ENCODE measurements at regions not wholly inside any gene's neighbourhood (a gene's known extent, or its start where the extent isn't known, plus 50 kb on each side); places are given as distances from the start of the nearest gene placed in this dataset.
"Not testable (repeated sequence)": the region's sequence is repeated elsewhere in the genome, so short reads cannot be mapped to it uniquely, and the experiment has no call there.

DNA sequence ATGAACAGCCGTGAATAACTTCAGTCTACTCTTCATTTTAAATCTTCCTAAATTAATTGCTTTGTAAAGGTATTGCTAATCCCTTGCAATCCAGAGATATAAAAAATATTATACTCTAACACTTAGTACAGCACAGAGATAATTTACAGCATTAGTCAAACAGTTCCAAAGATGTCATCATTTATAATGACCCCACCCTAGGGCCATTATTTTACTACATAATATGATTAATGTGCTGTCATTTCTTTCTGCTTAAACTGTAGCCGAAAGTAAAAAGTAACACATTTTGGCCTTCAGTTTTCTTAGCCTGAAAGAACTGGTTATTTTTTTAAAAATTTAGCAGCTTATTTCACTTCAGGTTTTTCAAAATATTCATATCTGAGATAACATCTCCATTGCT lies 256.3 kb upstream of the RFC3 start:
- Histone ChIP-seq H3K9me3 (ENCODE audit: low read length) (no peaks in the 10 kb centered on the region), H2AFZ (ENCODE audit: low read depth, low read length) (no peak overlapping the region), H3K79me2 (replicated peaks; ENCODE audit: insufficient read depth, low read length) (no peaks in the 10 kb centered on the region), H4K20me1 (ENCODE audit: insufficient read depth) (no peaks in the 10 kb centered on the region), H3K27me3 (ENCODE audit: insufficient read depth, low read depth, low read length) (no peaks in the 10 kb centered on the region), H3F3A (ENCODE audit: insufficient read depth, low read length, poor library complexity, severe bottlenecking) (no peaks in the 10 kb centered on the region), H3K27ac (ENCODE audit: low read length) (no peak overlapping the region), H3K9me2 (ENCODE audit: insufficient read depth, low read length) (no peaks in the 10 kb centered on the region), H3K9ac (ENCODE audit: low read length) (no peak overlapping the region), H3K4me2 (ENCODE audit: low read length) (no peak overlapping the region), H3K36me3 (ENCODE audit: insufficient read depth, low read length) (no peaks in the 10 kb centered on the region), H3K4me3 (ENCODE audit: low read length) (no peak overlapping the region)
- no peak for TF ChIP-seq MXI1 (conservative IDR thresholded peaks at IDR 0.05; ENCODE audit: poor library complexity, severe bottlenecking)
- no peak for TF ChIP-seq POLR2AphosphoS5 (IDR thresholded peaks at IDR 0.05)
- TF ChIP-seq, protein P1, sequence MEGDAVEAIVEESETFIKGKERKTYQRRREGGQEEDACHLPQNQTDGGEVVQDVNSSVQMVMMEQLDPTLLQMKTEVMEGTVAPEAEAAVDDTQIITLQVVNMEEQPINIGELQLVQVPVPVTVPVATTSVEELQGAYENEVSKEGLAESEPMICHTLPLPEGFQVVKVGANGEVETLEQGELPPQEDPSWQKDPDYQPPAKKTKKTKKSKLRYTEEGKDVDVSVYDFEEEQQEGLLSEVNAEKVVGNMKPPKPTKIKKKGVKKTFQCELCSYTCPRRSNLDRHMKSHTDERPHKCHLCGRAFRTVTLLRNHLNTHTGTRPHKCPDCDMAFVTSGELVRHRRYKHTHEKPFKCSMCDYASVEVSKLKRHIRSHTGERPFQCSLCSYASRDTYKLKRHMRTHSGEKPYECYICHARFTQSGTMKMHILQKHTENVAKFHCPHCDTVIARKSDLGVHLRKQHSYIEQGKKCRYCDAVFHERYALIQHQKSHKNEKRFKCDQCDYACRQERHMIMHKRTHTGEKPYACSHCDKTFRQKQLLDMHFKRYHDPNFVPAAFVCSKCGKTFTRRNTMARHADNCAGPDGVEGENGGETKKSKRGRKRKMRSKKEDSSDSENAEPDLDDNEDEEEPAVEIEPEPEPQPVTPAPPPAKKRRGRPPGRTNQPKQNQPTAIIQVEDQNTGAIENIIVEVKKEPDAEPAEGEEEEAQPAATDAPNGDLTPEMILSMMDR (IDR thresholded peaks at IDR 0.05; ENCODE audit: poor library complexity, severe bottlenecking), result no peak
- no peak for TF ChIP-seq RAD21 (conservative IDR thresholded peaks at IDR 0.05)
- TF ChIP-seq TAF1 (IDR thresholded peaks at IDR 0.05; ENCODE audit: low read depth), result no peak
- TF ChIP-seq SMC3 (conservative IDR thresholded peaks at IDR 0.05; ENCODE audit: poor library complexity), result no peak
- TF ChIP-seq EP300 (conservative IDR thresholded peaks at IDR 0.05; ENCODE audit: poor library complexity, severe bottlenecking), result no peak
- TF ChIP-seq EZH2 (IDR thresholded peaks at IDR 0.05; ENCODE audit: borderline replicate concordance, insufficient read depth, low read length, poor library complexity, severe bottlenecking), result no peak
- TF ChIP-seq, protein P2, sequence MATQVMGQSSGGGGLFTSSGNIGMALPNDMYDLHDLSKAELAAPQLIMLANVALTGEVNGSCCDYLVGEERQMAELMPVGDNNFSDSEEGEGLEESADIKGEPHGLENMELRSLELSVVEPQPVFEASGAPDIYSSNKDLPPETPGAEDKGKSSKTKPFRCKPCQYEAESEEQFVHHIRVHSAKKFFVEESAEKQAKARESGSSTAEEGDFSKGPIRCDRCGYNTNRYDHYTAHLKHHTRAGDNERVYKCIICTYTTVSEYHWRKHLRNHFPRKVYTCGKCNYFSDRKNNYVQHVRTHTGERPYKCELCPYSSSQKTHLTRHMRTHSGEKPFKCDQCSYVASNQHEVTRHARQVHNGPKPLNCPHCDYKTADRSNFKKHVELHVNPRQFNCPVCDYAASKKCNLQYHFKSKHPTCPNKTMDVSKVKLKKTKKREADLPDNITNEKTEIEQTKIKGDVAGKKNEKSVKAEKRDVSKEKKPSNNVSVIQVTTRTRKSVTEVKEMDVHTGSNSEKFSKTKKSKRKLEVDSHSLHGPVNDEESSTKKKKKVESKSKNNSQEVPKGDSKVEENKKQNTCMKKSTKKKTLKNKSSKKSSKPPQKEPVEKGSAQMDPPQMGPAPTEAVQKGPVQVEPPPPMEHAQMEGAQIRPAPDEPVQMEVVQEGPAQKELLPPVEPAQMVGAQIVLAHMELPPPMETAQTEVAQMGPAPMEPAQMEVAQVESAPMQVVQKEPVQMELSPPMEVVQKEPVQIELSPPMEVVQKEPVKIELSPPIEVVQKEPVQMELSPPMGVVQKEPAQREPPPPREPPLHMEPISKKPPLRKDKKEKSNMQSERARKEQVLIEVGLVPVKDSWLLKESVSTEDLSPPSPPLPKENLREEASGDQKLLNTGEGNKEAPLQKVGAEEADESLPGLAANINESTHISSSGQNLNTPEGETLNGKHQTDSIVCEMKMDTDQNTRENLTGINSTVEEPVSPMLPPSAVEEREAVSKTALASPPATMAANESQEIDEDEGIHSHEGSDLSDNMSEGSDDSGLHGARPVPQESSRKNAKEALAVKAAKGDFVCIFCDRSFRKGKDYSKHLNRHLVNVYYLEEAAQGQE (IDR thresholded peaks at IDR 0.05; ENCODE audit: borderline replicate concordance), result no peak

DNA sequence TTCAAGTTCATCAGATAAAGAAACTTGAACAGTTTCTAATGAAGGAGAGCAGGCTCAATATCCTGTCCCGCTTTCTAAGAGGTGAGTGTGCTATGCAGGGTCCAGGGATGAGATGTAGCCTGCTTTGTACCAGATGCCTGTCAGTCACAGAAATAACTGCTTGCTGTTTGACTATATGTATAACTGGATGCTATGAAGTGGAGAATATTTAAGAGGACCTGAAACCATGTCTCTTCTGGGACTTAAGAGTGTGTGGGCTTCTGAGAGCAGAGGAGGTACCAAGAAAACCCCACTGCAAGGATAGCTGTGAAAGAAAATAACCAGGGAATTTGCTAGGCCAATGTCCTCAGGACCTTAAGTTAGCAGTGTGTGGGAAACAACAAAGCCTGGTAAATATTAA lies 246.3 kb upstream of the RFC3 start:
- Histone ChIP-seq H3K4me2 (ENCODE audit: low read length) (no peak overlapping the region), H4K20me1 (ENCODE audit: insufficient read depth) (no peaks in the 10 kb centered on the region), H3K4me3 (ENCODE audit: low read length) (no peak overlapping the region), H3K79me2 (replicated peaks; ENCODE audit: insufficient read depth, low read length) (no peaks in the 10 kb centered on the region), H3K27me3 (ENCODE audit: insufficient read depth, low read depth, low read length) (no peaks in the 10 kb centered on the region), H3K36me3 (ENCODE audit: insufficient read depth, low read length) (no peaks in the 10 kb centered on the region), H3K9me2 (ENCODE audit: insufficient read depth, low read length) (no peaks in the 10 kb centered on the region), H3F3A (ENCODE audit: insufficient read depth, low read length, poor library complexity, severe bottlenecking) (no peaks in the 10 kb centered on the region), H2AFZ (ENCODE audit: low read depth, low read length) (no peak overlapping the region), H3K27ac (ENCODE audit: low read length) (no peak overlapping the region), H3K9ac (ENCODE audit: low read length) (no peak overlapping the region), H3K9me3 (ENCODE audit: low read length) (no peaks in the 10 kb centered on the region)
- TF ChIP-seq EP300 (conservative IDR thresholded peaks at IDR 0.05; ENCODE audit: poor library complexity, severe bottlenecking) (no peak), TAF1 (IDR thresholded peaks at IDR 0.05; ENCODE audit: low read depth) (no peak), MXI1 (conservative IDR thresholded peaks at IDR 0.05; ENCODE audit: poor library complexity, severe bottlenecking) (no peak)

DNA sequence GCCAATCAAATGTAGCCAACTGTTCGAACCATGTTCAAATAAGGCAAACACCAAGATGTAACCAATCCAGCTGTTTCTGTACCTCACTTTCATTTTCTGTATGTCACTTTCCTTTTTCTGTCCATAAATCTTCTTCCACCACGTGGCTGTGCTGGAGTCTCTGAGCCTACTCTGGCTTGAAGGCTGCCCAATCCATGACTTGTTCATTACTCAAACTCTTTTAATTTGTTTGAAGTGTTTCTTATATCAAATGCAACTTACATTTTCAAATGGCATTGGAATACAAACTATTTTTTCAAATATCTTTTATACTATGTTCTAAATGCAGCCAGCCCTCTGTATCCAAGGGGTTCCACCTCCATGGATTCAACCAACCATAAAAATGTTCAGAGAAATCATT lies 245.6 kb upstream of the RFC3 start:
- H3K79me2 ChIP-seq (replicated peaks; ENCODE audit: insufficient read depth, low read length); H3K4me3 ChIP-seq (ENCODE audit: low read length); H3K36me3 ChIP-seq (ENCODE audit: insufficient read depth, low read length); H3K9me2 ChIP-seq (ENCODE audit: insufficient read depth, low read length); H3K27ac ChIP-seq (ENCODE audit: low read length); H4K20me1 ChIP-seq (ENCODE audit: insufficient read depth); H3K27me3 ChIP-seq (ENCODE audit: insufficient read depth, low read depth, low read length); H3K9ac ChIP-seq (ENCODE audit: low read length); H2AFZ ChIP-seq (ENCODE audit: low read depth, low read length); H3K9me3 ChIP-seq (ENCODE audit: low read length); H3F3A ChIP-seq (ENCODE audit: insufficient read depth, low read length, poor library complexity, severe bottlenecking); H3K4me2 ChIP-seq (ENCODE audit: low read length): not testable (repeated sequence)
